ENCODE measurements at regions not wholly inside any gene's neighbourhood (a gene's known extent, or its start where the extent isn't known, plus 50 kb on each side); places are given as distances from the start of the nearest gene placed in this dataset.

- TF ChIP-seq HMGXB4 (CRISPR knock-in tag; IDR thresholded peaks at IDR 0.05) (no peak), ZNF232 (CRISPR knock-in tag; IDR thresholded peaks at IDR 0.05) (no peak), ZBTB43 (CRISPR knock-in tag; IDR thresholded peaks at IDR 0.05) (no peak), MTA1 (IDR thresholded peaks at IDR 0.05; ENCODE audit: borderline replicate concordance) (no peak), SMAD1 (IDR thresholded peaks at IDR 0.05; ENCODE audit: low read depth, low read length, partially characterized antibody) (no peak), CTCF (IDR thresholded peaks at IDR 0.05 in 2 of 3, conservative IDR thresholded peaks at IDR 0.05 in 1 of 3; ENCODE audit: insufficient read depth in 2 of 3, low read depth in 1 of 3, low read length in 3 of 3) (no peak), RB1 (IDR thresholded peaks at IDR 0.05; ENCODE audit: low read depth) (no peak), YY1 (IDR thresholded peaks at IDR 0.05; ENCODE audit: borderline replicate concordance in 1 of 3, control insufficient read depth in 1 of 3, extremely low read depth in 1 of 3, insufficient read depth in 3 of 3, insufficient read length in 1 of 3, insufficient replicate concordance in 2 of 3, low read depth in 1 of 3, low read length in 2 of 3) (no peak), HNRNPLL (IDR thresholded peaks at IDR 0.05; ENCODE audit: low read depth, low read length, poor library complexity, severe bottlenecking) (no peak), ZNF407 (IDR thresholded peaks at IDR 0.05; ENCODE audit: low read depth) (no peak), POLR2G (IDR thresholded peaks at IDR 0.05; ENCODE audit: low read depth, low read length) (no peak), RCOR1 (IDR thresholded peaks at IDR 0.05; ENCODE audit: borderline replicate concordance in 1 of 2, low read depth in 2 of 2, low read length in 2 of 2) (no peak), EZH2 (IDR thresholded peaks at IDR 0.05; ENCODE audit: borderline replicate concordance, low read depth, low read length) (no peak)
Measured at GRCh38 chr4:38334791-38335190, 329.2 kb upstream of the KLF3 start.

Data from K562 (cell line).